ENCODE measurements at regions not wholly inside any gene's neighbourhood (a gene's known extent, or its start where the extent isn't known, plus 50 kb on each side); places are given as distances from the start of the nearest gene placed in this dataset.

- TF ChIP-seq EP300 (IDR thresholded peaks at IDR 0.05) (no peak), POLR2A (IDR thresholded peaks at IDR 0.05) (no peak), POLR2AphosphoS5 (IDR thresholded peaks at IDR 0.05) (no peak)
These were observed 356.2 kb downstream of the TMEM161B start for GRCh38 chr5:87912419-87912818.
